ENCODE measurements at regions not wholly inside any gene's neighbourhood (a gene's known extent, or its start where the extent isn't known, plus 50 kb on each side); places are given as distances from the start of the nearest gene placed in this dataset.

DNA sequence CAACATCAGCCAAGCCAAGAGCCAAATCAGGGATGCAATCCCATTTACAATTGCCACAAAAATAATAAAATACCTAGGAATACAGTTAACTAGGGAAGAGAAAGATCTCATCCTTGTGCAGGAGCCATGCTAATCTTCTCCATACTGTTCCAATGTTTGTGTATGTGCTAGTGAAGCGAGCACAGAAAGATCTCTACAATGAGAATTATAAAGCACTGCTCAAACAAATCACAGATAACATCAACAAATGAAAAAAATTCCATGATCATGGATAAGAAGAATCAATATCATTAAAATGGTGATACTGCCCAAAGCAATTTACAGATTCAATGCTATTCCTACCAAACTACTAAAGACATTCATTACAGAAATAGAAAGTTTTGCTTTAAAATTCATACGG is 215.6 kb downstream of the FOXG1 start:
- H4K5ac ChIP-seq (ENCODE audit: insufficient read length, low read depth, low read length), result no peak overlapping the region
- H3K23me2 ChIP-seq (ENCODE audit: low read depth, low read length), result no peaks in the 10 kb centered on the region
- H3K4me2 ChIP-seq (ENCODE audit: insufficient read depth in 1 of 2, low read depth in 2 of 2, low read length in 2 of 2), result no peak overlapping the region
- H3K9ac ChIP-seq (replicated peaks in 1 of 4; ENCODE audit: extremely low read depth in 1 of 4, low read depth in 3 of 4, low read length in 3 of 4), result no peak overlapping the region
- no peaks in the 10 kb centered on the region for H3K9me3 ChIP-seq (ENCODE audit: insufficient read depth in 2 of 2, low read depth in 1 of 2, low read length in 1 of 2)
- H4K20me1 ChIP-seq (replicated peaks in 1 of 2; ENCODE audit: control insufficient read depth in 1 of 2, insufficient read depth in 2 of 2, low read length in 2 of 2), result no peaks in the 10 kb centered on the region
- H3K79me1 ChIP-seq (ENCODE audit: low read depth, low read length), result no peaks in the 10 kb centered on the region
- no peak overlapping the region for H4K8ac ChIP-seq (ENCODE audit: extremely low read depth, insufficient read depth, low read length)
- no peak overlapping the region for H3K4me3 ChIP-seq (ENCODE audit: extremely low read depth in 1 of 4, insufficient read depth in 2 of 4, low read depth in 3 of 4, low read length in 4 of 4)
- H3K4me1 ChIP-seq (replicated peaks in 1 of 4; ENCODE audit: control insufficient read depth in 3 of 4, insufficient read depth in 4 of 4, low read length in 3 of 4), result no peaks in the 10 kb centered on the region
- WGBS, 2 experiments (ENCODE audit: extremely low coverage in 1 of 2, insufficient coverage in 1 of 2, insufficient read length in 1 of 2, insufficient replicate concordance in 2 of 2, low coverage in 1 of 2, low lambda C conversion rate in 2 of 2, missing lambda C conversion rate in 1 of 2), result 90% methylated on average over 2 of the region's 2 CpGs; no CpG with 5 or more reads in 1 of the 2 experiments
- FAIRE-seq, result no peak
- ChIA-PET POLR2A (ENCODE audit: partially characterized antibody) (no interaction called here), CTCF (ENCODE audit: partially characterized antibody) (interaction anchor here (0.7 kb wide), 1 partner anchor 16 kb away, joined by 3 read pairs; no protein-coding TSS in a partner anchor)
- H2BK12ac ChIP-seq (ENCODE audit: low read depth, low read length), result no peak overlapping the region
- DNase-seq (ENCODE audit: low read depth in 1 of 2, low spot score in 2 of 2), result no peak
- H4K91ac ChIP-seq (replicated peaks; ENCODE audit: insufficient read length, low read length), result no peak overlapping the region
- H2AFZ ChIP-seq (ENCODE audit: low read length), result no peak overlapping the region
- TF ChIP-seq EZH2 (IDR thresholded peaks at IDR 0.05; ENCODE audit: low read depth, low read length, severe bottlenecking) (no peak), BCL11A (IDR thresholded peaks at IDR 0.05; ENCODE audit: low read depth in 2 of 2, low read length in 2 of 2) (no peak), CEBPB (IDR thresholded peaks at IDR 0.05; ENCODE audit: low read depth, low read length) (no peak), TEAD4 (IDR thresholded peaks at IDR 0.05; ENCODE audit: low read depth, low read length) (no peak)
- no peak overlapping the region for H3K18ac ChIP-seq (ENCODE audit: extremely low read depth, low read length)
- H2BK15ac ChIP-seq (ENCODE audit: low read length), result no peak overlapping the region
- H3K4ac ChIP-seq (replicated peaks; ENCODE audit: insufficient read length, low read depth, low read length), result no peak overlapping the region
- H3K56ac ChIP-seq (replicated peaks; ENCODE audit: insufficient read length, low read depth, low read length), result no peak overlapping the region
- no peak overlapping the region for H2BK120ac ChIP-seq (replicated peaks; ENCODE audit: low read depth, low read length)
- H3K23ac ChIP-seq (ENCODE audit: insufficient read length), result no peak overlapping the region
- no peaks in the 10 kb centered on the region for H3K36me3 ChIP-seq (ENCODE audit: control insufficient read depth in 2 of 4, insufficient read depth in 4 of 4, low read length in 3 of 4)
- no peak overlapping the region for H2BK5ac ChIP-seq (ENCODE audit: low read depth, low read length)
- H3K27ac ChIP-seq (ENCODE audit: low read depth, low read length), result no peak overlapping the region
- H3K27me3 ChIP-seq (replicated peaks in 1 of 4; ENCODE audit: control insufficient read depth in 3 of 4, extremely low read depth in 1 of 4, insufficient read depth in 3 of 4, low read length in 3 of 4), result no peaks in the 10 kb centered on the region
- H3K79me2 ChIP-seq (ENCODE audit: control insufficient read depth in 1 of 2, insufficient read depth in 2 of 2, low read length in 2 of 2), result no peaks in the 10 kb centered on the region
- no peak overlapping the region for H2AK5ac ChIP-seq (ENCODE audit: low read depth, low read length)
- H3K14ac ChIP-seq (ENCODE audit: insufficient read length), result no peak overlapping the region
- no peak overlapping the region for H2BK20ac ChIP-seq (ENCODE audit: low read length)
